Uterus (tissue), 2 donors: ENCODE measurements at regions not wholly inside any gene's neighbourhood (a gene's known extent, or its start where the extent isn't known, plus 50 kb on each side); places are given as distances from the start of the nearest gene placed in this dataset.
"Not testable (repeated sequence)": the region's sequence is repeated elsewhere in the genome, so short reads cannot be mapped to it uniquely, and the experiment has no call there.

ENCODE experiments used
- POLR2A ChIP-seq, 2 donors: fragments of 450-650 bp; IDR thresholded peaks; one replicate each; pipeline ENCODE4 v1.6.1; 2016; ENCODE audit warnings: antibody characterized with exemption in 2 of 2, mild to moderate bottlenecking in 1 of 2, moderate library complexity in 1 of 2
- TF ChIP-seq, protein P1 (sequence below), 4 experiments: fragments of 200-600 bp in 2 of 4; fragments of 450-650 bp in 2 of 4; sonication (generic) in 2 of 4; IDR thresholded peaks; one replicate each; pipeline ENCODE4 v1.5.1; 2016 to 2019; ENCODE audit warnings: antibody characterized with exemption in 4 of 4, mild to moderate bottlenecking in 2 of 4, moderate library complexity in 1 of 4

DNA sequence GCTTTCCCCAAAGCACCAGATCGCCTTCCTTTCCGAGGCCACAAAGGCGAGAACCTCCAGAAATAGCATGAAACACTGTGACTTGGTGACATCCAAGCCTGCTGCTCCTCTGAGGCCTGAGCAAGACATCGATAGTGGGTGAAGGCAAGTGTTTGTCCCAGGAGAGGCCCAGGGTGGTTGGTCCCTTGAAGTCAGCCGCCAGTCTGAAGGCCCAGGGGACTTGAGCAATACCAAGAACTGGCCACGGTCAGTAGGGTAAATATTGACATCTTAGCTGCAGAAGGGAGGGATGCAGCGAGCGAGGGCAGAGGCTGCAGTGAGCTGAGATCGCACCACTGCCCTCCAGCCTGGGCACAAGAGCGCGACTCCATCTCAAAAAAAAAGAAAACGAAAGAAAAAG, 1533.5 kb downstream of the REEP3 start:
- TF ChIP-seq, protein P1, sequence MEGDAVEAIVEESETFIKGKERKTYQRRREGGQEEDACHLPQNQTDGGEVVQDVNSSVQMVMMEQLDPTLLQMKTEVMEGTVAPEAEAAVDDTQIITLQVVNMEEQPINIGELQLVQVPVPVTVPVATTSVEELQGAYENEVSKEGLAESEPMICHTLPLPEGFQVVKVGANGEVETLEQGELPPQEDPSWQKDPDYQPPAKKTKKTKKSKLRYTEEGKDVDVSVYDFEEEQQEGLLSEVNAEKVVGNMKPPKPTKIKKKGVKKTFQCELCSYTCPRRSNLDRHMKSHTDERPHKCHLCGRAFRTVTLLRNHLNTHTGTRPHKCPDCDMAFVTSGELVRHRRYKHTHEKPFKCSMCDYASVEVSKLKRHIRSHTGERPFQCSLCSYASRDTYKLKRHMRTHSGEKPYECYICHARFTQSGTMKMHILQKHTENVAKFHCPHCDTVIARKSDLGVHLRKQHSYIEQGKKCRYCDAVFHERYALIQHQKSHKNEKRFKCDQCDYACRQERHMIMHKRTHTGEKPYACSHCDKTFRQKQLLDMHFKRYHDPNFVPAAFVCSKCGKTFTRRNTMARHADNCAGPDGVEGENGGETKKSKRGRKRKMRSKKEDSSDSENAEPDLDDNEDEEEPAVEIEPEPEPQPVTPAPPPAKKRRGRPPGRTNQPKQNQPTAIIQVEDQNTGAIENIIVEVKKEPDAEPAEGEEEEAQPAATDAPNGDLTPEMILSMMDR (IDR thresholded peaks at IDR 0.05) = not testable (repeated sequence)
- not testable (repeated sequence) for TF ChIP-seq POLR2A (IDR thresholded peaks at IDR 0.05)
